Activated CD8-positive, alpha-beta memory T cell treated with anti-CD3 and anti-CD28 coated beads, Interleukin-2, amount 10 ng/mL, durations not matched to agents 7 days and 5 days (primary cell): ENCODE measurements at regions not wholly inside any gene's neighbourhood (a gene's known extent, or its start where the extent isn't known, plus 50 kb on each side); places are given as distances from the start of the nearest gene placed in this dataset.
"Not testable (repeated sequence)": the region's sequence is repeated elsewhere in the genome, so short reads cannot be mapped to it uniquely, and the experiment has no call there.

Experiments used
- ATAC-seq: fragments of 150-1000 bp; cut with Tn5 transposase; one replicate; pipeline ENCODE4 v1.10.0; 2021; ENCODE audit warnings: moderate library complexity
- CTCF ChIA-PET: fragments of 350-600 bp; sonication (Branson Sonifier 250); formaldehyde crosslinking; loops from one replicate; lab custom pipeline; 2021; ENCODE audit warnings: antibody characterized with exemption; lab: Charles Lee
- DNase-seq: peaks from one replicate; pipeline ENCODE4 v3.0.0-alpha.2; 2020
- H3K27ac Mint-ChIP-seq: one replicate; pipeline ENCODE4 v1.8.0; 2021; ENCODE audit warnings: mild to moderate bottlenecking, mixed read lengths
- H3K27me3 Mint-ChIP-seq: one replicate; pipeline ENCODE4 v1.8.0; 2021; ENCODE audit warnings: mixed read lengths
- H3K36me3 Mint-ChIP-seq: one replicate; pipeline ENCODE4 v1.8.0; 2021; ENCODE audit warnings: mild to moderate bottlenecking, mixed read lengths
- H3K4me1 Mint-ChIP-seq: one replicate; pipeline ENCODE4 v1.8.0; 2021; ENCODE audit warnings: mixed read lengths
- H3K4me3 Mint-ChIP-seq: one replicate; pipeline ENCODE4 v1.8.0; 2021; ENCODE audit warnings: mild to moderate bottlenecking, moderate library complexity, mixed read lengths
- H3K9me3 Mint-ChIP-seq: one replicate; pipeline ENCODE4 v1.8.0; 2022; ENCODE audit warnings: low read depth, mixed read lengths

DNA sequence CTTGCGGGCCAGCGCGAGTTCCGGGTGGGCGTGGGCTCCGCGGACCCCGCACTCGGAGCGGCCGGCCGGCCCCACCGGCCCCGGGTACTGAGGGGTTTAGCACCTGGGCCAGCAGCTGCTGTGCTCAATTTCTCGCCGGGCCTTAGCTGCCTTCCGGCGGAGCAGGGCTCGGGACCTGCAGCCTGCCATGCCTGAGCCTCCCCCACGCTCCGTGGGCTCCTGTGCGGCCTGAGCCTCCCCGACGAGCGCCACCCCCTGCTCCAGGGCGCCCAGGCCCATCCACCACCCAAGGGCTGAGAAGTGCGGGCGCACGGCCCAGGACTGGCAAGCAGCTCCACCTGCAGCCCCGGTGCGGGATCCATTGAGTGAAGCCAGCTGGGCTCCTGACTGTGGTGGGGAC, 73.6 kb upstream of the LTA4H start:
- Mint-ChIP-seq H3K4me1 (peaks cover 11% of the 10 kb centered on the region), H3K27me3 (peaks cover 11% of the 10 kb centered on the region)
- H3K4me3 Mint-ChIP-seq, DNase-seq, H3K9me3 Mint-ChIP-seq, H3K27ac Mint-ChIP-seq, ATAC-seq, H3K36me3 Mint-ChIP-seq: not testable (repeated sequence)
- CTCF ChIA-PET, result interaction anchor here (1.3 kb wide), 1 partner anchor 107 kb away, joined by 3 read pairs; no protein-coding TSS in a partner anchor

- CTCF ChIA-PET, result no interaction called here
- Mint-ChIP-seq H3K27ac (no peak overlapping the region), H3K27me3 (peaks cover 11% of the 10 kb centered on the region), H3K9me3 (no peaks in the 10 kb centered on the region), H3K4me3 (no peak overlapping the region), H3K36me3 (no peaks in the 10 kb centered on the region), H3K4me1 (peaks cover 7% of the 10 kb centered on the region)
- DNase-seq (no peak), ATAC-seq (no peak)
Observed at GRCh38 chr12:96112733-96113132, 77.3 kb upstream of the LTA4H start.

DNA sequence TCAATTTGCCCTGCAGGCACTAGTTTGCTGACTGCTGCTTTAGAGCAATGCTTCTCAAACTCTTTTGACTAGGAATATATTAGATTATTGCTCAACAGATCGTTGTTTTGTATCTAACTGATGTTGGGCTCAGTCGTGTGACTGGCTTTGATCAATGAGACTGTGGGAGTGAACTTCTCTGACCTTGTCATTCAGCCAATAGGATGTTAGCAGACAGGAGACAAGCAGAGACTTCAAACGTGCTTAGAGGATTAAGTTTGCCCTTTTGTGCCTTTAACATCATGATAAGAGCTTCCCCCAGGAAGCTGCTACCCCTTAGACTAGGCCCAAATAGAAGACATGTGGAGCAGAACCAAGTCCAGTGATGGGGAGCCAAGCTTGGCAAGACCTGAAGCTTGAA, 76.7 kb upstream of the ELK3 start:
- Mint-ChIP-seq H3K27me3 (peaks cover 9% of the 10 kb centered on the region), H3K27ac (no peak overlapping the region), H3K9me3 (no peaks in the 10 kb centered on the region), H3K36me3 (no peaks in the 10 kb centered on the region), H3K4me1 (peaks cover 15% of the 10 kb centered on the region), H3K4me3 (no peak overlapping the region)
- DNase-seq (no peak), ATAC-seq (no peak)
- CTCF ChIA-PET, result no interaction called here

- Mint-ChIP-seq H3K4me3 (no peak overlapping the region), H3K9me3 (no peaks in the 10 kb centered on the region), H3K27me3 (no peaks in the 10 kb centered on the region), H3K36me3 (no peaks in the 10 kb centered on the region), H3K27ac (no peak overlapping the region), H3K4me1 (peaks cover 15% of the 10 kb centered on the region)
- DNase-seq (no peak), ATAC-seq (peak; percentile 20)
- CTCF ChIA-PET, result interaction anchor here (1.3 kb wide), 2 partner anchors 11 to 14 kb away, joined by 3 read pairs; no protein-coding TSS in a partner anchor
Observed at GRCh38 chr12:96120359-96121100, 73.6 kb upstream of the ELK3 start.

GRCh38 chr12:96121271-96121711, 72.9 kb upstream of the ELK3 start:
- DNase-seq (no peak), ATAC-seq (peak; percentile 36)
- Mint-ChIP-seq H3K9me3 (no peaks in the 10 kb centered on the region), H3K36me3 (no peaks in the 10 kb centered on the region), H3K4me1 (peaks cover 15% of the 10 kb centered on the region), H3K4me3 (no peak overlapping the region), H3K27ac (no peak overlapping the region), H3K27me3 (no peaks in the 10 kb centered on the region)
- CTCF ChIA-PET, result interaction anchor here (1.0 to 1.7 kb wide), 5 partner anchors 12 to 178 kb away, joined by 3 to 6 read pairs (median 3); partner anchors contain the start of gene AMDHD1

DNA sequence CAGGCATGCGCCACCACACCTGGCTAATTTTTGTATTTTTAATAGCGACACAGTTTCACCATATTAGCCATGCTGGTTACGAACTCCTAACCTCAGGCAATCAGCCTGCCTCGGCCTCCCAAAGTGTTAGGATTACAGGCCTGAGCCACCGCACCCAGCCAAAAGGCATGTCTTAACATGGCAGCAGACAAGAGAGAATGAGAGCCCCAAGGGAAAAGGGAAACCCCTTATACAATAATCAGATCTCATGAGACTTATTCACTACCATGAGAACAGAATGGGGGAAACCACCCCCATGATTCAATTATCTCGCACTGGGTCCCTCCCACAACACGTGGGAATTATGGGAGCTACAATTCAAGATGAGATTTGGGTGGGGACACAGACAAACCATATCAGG, 65.9 kb upstream of the ELK3 start:
- H3K36me3 Mint-ChIP-seq, CTCF ChIA-PET, H3K4me3 Mint-ChIP-seq, ATAC-seq, H3K4me1 Mint-ChIP-seq, H3K9me3 Mint-ChIP-seq, H3K27ac Mint-ChIP-seq, DNase-seq: not testable (repeated sequence)
- peaks cover 18% of the 10 kb centered on the region for H3K27me3 Mint-ChIP-seq

GRCh38 chr12:96130396-96131059, 63.6 kb upstream of the ELK3 start:
- CTCF ChIA-PET, result interaction anchor here (1.1 kb wide), 1 partner anchor 85 kb away, joined by 3 read pairs; no protein-coding TSS in a partner anchor
- Mint-ChIP-seq H3K27me3 (peaks cover 25% of the 10 kb centered on the region), H3K36me3 (no peaks in the 10 kb centered on the region), H3K4me1 (peaks cover 14% of the 10 kb centered on the region), H3K4me3 (no peak overlapping the region), H3K9me3 (no peaks in the 10 kb centered on the region), H3K27ac (no peak overlapping the region)
- no peak for ATAC-seq
- no peak for DNase-seq

DNA sequence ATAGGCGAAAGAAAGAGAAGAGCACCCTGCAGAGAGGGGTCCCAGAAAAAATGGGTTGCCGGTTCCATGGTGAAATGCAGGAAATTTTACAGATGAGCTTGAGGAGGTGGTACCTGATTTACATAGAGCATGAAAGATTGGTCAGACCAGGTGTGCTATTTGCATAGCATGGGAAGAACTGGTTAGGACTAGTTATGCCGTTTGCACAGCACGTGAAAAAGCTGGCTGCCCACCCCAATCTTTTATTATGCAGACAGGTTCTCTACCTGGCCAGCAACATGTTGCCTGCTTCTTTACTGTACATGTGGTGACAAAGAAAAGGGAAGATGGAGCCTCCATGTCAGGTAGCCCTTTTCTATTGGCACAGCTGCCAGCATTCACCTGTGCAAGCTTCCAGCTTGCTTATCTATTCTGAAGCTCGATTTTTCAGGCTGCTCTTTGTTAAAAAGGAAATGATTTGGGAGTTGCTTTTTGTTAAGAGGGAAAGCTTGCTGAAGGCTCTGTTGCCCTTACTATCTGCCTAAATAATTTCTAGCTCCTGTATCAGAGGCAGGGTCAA, 62.9 kb upstream of the ELK3 start:
- no peak overlapping the region for H3K27ac Mint-ChIP-seq
- H3K27me3 Mint-ChIP-seq, result peaks cover 25% of the 10 kb centered on the region
- H3K36me3 Mint-ChIP-seq, result no peaks in the 10 kb centered on the region
- ATAC-seq (no peak), DNase-seq (no peak)
- CTCF ChIA-PET, result no interaction called here
- peaks cover 15% of the 10 kb centered on the region for H3K4me1 Mint-ChIP-seq
- no peak overlapping the region for H3K4me3 Mint-ChIP-seq
- no peaks in the 10 kb centered on the region for H3K9me3 Mint-ChIP-seq

DNA sequence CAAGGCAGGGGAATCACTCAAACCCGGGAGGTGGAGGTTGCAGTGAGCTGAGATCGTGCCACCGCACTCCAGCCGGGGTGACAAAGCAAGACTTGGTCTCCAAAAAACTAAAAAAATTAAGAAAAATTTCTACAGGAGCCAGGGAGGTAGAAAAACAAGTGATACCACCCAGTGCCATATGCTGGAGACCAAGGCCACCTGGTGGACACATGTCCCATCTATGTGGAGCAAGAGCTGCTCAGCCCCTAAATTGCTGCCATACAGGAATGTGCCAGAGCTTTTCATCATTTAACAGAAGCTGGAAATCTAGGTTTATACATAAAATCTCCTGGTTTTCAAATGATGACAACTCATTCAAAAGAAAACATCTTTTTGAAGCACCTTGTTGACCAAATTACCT, 61.4 kb upstream of the ELK3 start:
- Mint-ChIP-seq H3K36me3 (no peaks in the 10 kb centered on the region), H3K9me3 (no peaks in the 10 kb centered on the region), H3K4me1 (peaks cover 23% of the 10 kb centered on the region), H3K27me3 (peaks cover 25% of the 10 kb centered on the region), H3K4me3 (no peak overlapping the region), H3K27ac (no peak overlapping the region)
- CTCF ChIA-PET, result interaction anchor here (0.6 to 0.8 kb wide), 3 partner anchors 31 to 383 kb away, joined by 3 read pairs; no protein-coding TSS in a partner anchor
- DNase-seq (no peak), ATAC-seq (no peak)

GRCh38 chr12:96134200-96134599, 60.0 kb upstream of the ELK3 start:
- CTCF ChIA-PET, result interaction anchor here (0.6 kb wide), 1 partner anchor 359 kb away, joined by 3 read pairs; no protein-coding TSS in a partner anchor
- Mint-ChIP-seq H3K4me1 (peaks cover 23% of the 10 kb centered on the region), H3K27me3 (peaks cover 25% of the 10 kb centered on the region), H3K27ac (no peak overlapping the region), H3K4me3 (no peak overlapping the region), H3K9me3 (no peaks in the 10 kb centered on the region), H3K36me3 (no peaks in the 10 kb centered on the region)
- DNase-seq (no peak), ATAC-seq (no peak)

GRCh38 chr12:96136161-96136560, 58.0 kb upstream of the ELK3 start:
- no peak for DNase-seq
- Mint-ChIP-seq H3K27ac (no peak overlapping the region), H3K4me3 (no peak overlapping the region), H3K36me3 (no peaks in the 10 kb centered on the region), H3K9me3 (no peaks in the 10 kb centered on the region), H3K4me1 (peaks cover 27% of the 10 kb centered on the region), H3K27me3 (peaks cover 14% of the 10 kb centered on the region)
- CTCF ChIA-PET, result interaction anchor here (0.6 kb wide), 1 partner anchor 37 kb away, joined by 3 read pairs; no protein-coding TSS in a partner anchor
- ATAC-seq, result no peak

DNA sequence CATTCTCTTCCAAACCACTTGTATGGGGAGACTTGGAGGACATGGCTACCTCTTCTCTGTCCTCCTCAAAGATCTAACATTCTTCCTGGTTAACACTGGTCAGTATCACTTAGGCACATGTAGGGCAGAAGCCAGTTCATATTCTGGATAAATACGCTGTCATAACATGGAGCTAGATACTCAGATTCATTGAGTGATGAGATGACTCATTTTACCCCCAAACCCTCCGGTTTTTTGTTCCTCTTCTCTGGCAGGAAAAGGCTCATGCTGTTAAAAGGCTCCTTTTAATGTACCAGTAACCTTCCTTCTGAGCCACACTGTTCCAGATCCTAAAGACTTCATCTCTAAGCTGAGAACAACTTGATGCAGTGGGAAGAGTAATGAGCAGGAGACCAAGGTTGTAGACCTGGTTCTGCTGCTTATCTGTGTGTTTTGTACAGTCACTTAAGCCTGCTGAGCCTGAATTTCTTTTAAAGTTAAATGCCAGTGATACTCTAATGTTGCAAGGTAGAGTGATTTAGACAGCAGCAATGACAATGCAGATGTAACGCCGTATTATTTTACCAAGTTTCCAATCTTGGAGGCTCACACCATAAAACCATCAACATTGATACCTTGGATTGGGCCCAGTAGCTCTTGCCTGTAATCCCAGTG, 57.3 kb upstream of the ELK3 start:
- Mint-ChIP-seq H3K9me3 (no peaks in the 10 kb centered on the region), H3K4me3 (no peak overlapping the region), H3K36me3 (no peaks in the 10 kb centered on the region), H3K27ac (no peak overlapping the region), H3K4me1 (peaks cover 24% of the 10 kb centered on the region), H3K27me3 (peaks cover 9% of the 10 kb centered on the region)
- CTCF ChIA-PET, result interaction anchor here (0.6 kb wide), 1 partner anchor 37 kb away, joined by 3 read pairs; no protein-coding TSS in a partner anchor
- DNase-seq (no peak), ATAC-seq (no peak)

DNA sequence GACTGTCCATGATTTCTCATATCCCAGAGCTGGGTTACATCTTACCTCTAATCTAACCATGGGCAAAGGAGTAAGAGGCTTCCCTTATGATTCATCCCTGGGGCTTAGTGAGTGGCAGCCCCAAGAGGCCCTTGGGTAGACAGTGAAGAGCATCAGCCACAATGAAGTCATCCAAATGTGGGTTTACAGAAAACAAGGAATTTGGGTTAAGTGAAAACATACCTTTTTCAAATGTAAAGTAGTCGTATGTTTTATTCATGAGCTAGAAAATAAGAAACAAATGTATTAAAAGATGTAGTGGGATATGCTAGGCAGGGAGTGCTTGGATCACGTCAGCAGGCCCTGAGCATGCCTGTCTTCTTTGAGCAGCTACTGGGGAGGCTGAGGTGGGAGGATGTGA, 54.0 kb upstream of the ELK3 start:
- no peaks in the 10 kb centered on the region for H3K27me3 Mint-ChIP-seq
- H3K4me1 Mint-ChIP-seq, result peaks cover 29% of the 10 kb centered on the region
- DNase-seq, result no peak
- H3K36me3 Mint-ChIP-seq, result peaks cover 3% of the 10 kb centered on the region
- H3K27ac Mint-ChIP-seq, result no peak overlapping the region
- no peak for ATAC-seq
- CTCF ChIA-PET, result interaction anchor here (0.8 kb wide), 1 partner anchor 72 kb away, joined by 3 read pairs; no protein-coding TSS in a partner anchor
- H3K9me3 Mint-ChIP-seq, result no peaks in the 10 kb centered on the region
- no peak overlapping the region for H3K4me3 Mint-ChIP-seq
